GM18517 (cell line): ENCODE measurements at regions not wholly inside any gene's neighbourhood (a gene's known extent, or its start where the extent isn't known, plus 50 kb on each side); places are given as distances from the start of the nearest gene placed in this dataset.

Experiments
- ATAC-seq: cut with Tn5 transposase; IDR thresholded peaks from one replicate; pipeline ENCODE4 v1.9.1; 2021; ENCODE audit warnings: mild to moderate bottlenecking, moderate library complexity; ENCODE audit not compliant: unreplicated experiment

GRCh38 chr5:143671021-143671420 lies 140.9 kb upstream of the HMHB1 start:
- ATAC-seq = no peak

DNA sequence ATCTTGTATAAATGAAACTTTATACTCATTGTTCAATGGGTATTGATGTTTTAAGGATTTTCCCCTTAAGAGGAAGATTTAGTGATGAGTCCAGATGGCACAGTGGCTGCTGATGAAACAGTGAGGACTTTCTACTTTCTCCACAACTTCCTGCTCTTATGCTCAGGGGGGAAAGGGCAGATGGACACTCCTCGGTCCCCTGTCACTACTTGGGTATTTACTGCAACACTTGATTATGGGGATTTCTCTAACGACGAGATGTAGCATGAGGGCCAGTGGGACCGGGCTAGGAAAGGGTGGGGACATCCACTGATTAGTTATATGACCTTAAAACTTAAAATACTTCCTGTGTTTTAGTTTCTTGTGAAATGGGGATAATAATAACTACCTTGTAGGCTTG lies 146.1 kb upstream of the HMHB1 start:
- ATAC-seq = no peak

DNA sequence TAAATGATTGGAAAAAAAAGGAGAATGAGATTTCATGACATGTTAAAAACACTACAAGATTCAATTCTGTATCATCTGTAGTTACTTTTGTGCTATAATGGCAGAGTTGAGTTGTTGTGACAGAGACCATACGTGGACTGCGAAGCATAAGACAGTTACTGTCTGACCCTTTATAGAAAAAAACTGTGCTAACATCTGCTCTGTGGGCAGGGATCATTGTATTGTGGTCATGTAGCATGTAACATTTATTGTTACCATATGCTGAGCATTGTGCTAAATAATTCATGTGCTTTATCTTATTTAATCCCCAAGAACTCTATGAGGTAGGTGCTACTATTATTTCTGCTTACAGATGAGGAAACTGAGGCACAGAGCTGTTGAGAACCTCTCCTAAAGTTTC lies 147.3 kb upstream of the HMHB1 start:
- no peak for ATAC-seq

- no peak for ATAC-seq
Observed at GRCh38 chr5:143663872-143664271, 148.1 kb upstream of the HMHB1 start.

GRCh38 chr5:143662020-143662419 lies 149.9 kb upstream of the HMHB1 start:
- ATAC-seq = no peak

- no peak for ATAC-seq
Observed at GRCh38 chr5:143660625-143661024, 151.3 kb upstream of the HMHB1 start.

DNA sequence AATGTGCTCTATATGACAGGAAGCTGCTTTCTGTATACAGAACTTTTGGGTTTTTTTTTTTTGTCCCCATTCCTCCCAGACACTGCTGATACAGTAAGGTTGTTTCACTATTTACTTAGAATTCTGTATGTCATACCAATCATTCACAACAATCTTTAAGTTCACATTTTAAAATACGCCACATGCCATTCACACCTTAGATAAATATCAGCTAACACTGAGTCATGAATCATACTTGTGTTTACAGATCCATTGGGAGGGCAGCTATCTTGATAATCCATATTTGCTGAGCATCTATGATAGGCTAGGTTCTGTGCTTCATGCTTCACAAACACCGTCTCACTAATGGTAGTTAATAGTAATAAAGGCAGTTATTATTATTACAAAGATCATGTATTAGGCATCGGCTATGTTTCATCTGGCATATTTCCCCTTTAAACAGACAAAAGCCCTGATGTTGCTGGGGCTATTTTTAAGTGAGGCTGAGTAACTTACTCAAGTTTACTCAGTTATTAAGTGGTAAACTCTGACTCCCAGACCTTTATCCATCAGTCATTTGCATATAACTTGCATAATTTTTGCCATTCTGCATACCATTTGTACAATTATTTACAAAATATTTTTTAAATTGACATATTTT lies 152.2 kb upstream of the HMHB1 start:
- no peak for ATAC-seq

DNA sequence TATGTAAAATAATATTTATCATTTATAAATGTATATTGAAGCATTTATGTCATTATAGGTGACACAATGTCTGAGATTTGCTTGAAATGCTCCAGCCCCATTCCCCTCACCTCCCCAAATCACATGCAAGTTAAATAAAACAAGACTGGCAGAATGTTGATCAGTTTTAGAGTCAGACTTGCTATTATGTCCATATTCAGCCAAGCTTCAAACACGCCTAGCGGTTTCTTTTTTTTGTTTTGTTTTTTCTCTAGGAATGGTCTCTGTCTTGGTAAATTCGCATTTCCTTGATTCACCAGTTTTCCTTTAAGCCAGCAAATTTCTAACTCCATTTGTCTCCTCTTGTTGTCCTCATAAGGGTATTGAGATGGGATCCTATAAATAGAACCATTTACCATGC lies 153.0 kb upstream of the HMHB1 start:
- no peak for ATAC-seq

GRCh38 chr5:143657647-143658285 lies 154.2 kb upstream of the HMHB1 start:
- no peak for ATAC-seq

DNA sequence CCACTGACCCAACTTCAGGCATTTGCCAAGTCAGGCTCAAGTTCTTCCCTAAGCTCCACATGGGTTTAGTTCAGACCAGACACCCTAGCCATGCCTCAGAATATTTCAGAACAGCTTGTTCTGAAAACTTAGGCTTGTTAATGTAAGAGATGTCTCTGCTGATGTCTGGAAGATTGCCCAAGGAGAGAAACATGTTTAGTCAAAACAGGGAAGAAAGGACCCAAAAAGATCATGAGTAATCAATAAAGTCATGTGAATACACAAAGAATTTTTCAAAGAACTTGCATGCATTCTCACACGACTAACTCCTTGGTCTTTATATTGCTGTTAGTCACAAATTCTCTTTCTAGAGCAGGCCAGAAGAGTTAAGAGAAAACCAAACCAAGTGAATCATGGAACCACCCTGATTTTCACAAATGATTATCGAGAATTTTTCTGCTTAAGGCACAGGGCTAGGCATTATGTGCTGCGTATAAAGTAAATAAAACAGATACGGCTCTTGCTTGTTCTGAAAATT lies 158.1 kb upstream of the HMHB1 start:
- ATAC-seq = no peak

DNA sequence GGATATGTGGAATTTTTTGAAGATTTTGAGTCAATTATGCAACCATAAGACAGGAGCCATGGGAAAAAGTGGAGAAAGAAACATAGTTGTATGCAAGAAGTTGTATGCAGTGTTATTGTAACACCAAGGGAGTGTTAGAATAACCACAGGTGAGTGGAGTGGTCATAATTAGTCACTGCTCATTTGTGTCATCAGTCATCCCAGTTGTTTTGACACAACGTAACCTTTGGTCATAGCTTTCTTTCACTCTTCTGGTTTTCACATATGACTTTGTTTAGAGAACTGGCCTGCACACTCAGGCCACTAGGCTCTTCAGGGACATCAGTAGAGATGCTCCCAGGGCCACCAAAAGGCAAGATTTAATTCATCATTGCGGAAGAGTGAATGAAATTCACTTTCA lies 158.7 kb upstream of the HMHB1 start:
- no peak for ATAC-seq

DNA sequence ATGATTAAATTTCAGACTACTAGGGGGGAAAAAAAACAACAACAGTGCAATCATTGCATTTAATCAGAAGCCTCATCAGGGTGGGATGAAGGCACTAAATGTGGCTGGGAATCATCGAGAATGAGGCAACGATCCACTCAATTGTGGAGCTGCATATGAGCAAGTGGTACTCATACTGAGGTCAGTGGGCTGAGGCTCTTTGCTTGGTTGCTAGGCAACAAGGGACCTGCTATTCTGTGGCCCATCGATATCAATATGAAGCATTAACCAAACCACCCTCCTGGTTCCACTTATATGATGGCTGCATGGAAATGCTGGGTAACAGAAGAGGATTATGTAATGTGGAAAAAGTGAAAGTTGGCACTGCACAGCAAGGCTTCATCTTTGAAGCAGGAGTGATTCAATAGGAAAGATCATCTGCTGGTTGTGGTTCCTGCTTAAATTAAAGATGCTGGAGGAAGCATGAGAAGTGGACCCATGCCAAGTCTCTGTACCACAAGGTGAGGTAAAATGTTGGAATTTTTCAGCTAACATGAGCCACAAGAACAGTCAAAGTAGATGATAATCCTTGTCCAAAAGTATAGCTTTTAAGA lies 159.8 kb upstream of the HMHB1 start:
- no peak for ATAC-seq

DNA sequence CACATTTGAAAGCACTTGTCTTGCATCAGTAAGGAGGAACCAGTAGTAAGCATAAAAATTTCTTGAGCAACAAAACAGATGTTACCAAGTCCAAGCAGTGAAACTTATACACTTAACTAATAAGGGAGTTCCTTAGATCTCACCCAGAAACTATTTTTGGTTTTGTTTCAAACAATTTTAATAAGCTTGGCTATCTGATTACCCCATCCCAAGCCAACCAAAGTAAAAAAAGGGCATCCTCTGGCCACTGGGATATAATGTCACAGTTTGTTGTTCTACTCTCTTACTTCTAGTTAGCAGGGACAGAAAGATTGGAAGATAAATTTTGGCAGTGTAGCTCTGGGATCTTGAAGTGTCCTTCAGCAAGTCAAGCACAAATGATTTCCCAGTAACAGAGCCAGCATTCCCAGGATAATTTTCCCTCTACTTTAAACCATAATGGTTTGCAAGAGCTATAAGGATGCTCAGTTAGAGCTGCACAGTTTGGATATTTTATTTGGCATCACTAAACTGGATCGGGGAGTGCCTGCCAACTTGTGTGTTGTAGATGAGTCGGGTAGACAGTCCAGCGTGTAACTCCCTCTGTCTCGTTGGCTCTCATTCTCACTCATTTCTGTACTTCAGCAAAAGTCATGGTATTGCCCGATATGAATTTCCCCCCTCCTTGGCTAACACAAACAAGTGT lies 161.9 kb upstream of the HMHB1 start:
- no peak for ATAC-seq

- no peak for ATAC-seq
Observed at GRCh38 chr5:143648696-143649095, 163.3 kb upstream of the HMHB1 start.

GRCh38 chr5:143646961-143647360 lies 165.0 kb upstream of the HMHB1 start:
- ATAC-seq = no peak

DNA sequence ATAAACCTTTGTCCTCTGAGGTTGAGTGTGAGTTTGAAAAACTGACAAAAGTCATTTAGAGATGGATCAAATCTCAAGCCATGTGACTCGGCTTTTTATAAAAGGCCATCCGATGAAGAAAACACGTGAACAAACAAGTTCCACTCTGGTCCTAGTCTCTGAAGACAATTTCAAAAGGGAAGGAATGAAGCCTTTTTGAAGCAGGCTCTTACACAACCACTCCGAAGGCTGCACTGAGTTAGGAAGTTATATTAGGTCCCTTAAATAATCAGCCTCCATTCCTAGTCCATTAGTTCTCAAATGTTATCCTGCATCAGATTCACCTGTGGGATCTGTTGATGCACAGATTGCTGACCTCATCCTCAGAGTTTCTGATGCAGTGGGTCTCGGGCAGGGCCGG lies 166.6 kb upstream of the HMHB1 start:
- no peak for ATAC-seq

DNA sequence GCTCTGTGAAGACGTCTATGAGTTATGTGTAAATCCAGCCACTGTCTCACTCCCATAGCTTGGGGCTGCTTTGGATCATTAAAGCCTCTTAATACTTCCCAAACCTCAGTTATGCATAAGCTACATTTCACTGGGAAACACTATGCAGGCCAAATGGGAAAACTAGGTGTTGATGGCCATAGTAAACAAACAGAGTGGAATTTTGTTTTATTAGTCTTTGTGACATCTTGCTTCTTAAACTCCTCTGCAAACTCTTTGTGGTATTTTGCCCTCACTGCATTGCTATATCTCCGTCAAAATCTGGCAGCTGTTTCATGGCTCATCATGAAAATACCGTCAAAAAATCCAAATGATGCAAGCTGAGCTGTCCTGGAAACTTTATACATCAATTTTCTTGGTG lies 167.2 kb upstream of the HMHB1 start:
- no peak for ATAC-seq

- ATAC-seq = no peak
Observed at GRCh38 chr5:143642791-143643190, 169.2 kb upstream of the HMHB1 start.

- ATAC-seq = no peak
Observed at GRCh38 chr5:143641549-143642355, 170.2 kb upstream of the HMHB1 start.

DNA sequence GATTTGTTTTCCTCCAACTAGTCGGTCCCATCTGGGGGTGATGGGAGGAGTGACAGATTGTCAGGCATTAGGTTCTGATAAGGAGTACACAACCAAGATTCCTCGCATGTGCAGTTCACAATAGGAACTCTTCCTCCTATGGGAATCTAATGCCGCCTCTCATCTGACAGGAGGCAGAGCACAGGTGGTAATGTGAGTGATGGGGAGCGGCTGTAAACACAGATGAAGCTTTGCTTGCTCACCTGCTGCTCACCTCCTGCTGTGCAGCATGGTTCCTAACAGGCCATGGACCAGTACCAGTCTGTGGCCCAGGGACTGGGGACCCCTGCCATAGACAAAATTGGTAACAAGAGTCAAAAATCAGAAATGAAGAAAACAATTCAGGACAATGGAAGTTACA lies 173.3 kb upstream of the HMHB1 start:
- no peak for ATAC-seq

DNA sequence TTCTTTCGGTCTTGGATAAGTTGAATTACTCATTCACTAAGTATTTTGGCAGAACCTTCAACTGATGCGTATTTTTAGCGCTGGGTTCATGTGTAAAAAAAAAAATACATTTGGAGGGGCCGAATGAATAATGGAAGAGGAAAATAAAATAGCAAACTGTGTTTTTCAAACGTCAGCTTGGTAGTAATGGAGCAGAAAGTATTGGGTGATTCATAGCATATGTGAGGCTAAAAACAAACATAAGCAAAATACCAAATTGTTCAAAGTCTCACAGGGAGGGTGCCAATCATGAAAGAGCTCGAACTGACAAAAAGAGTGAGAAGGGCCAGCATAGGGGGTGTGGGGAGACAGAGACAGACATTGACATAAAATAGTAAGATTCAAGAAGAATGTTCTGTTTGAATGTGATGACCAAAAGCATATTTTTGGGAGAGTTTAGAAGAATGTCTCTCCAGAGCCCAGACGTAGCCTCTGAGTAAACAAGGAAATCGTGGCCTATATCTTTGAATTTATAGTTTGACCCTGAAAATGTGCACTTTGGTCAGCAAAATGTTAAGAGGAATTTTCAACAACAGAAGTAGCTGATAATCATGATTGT lies 174.9 kb upstream of the HMHB1 start:
- no peak for ATAC-seq
